Right lobe of liver (tissue), 4 donors: ENCODE measurements at regions not wholly inside any gene's neighbourhood (a gene's known extent, or its start where the extent isn't known, plus 50 kb on each side); places are given as distances from the start of the nearest gene placed in this dataset.

Experiments
- POLR2A ChIP-seq: fragments of 450-650 bp; IDR thresholded peaks from one replicate; pipeline ENCODE4 v1.6.1; 2017; ENCODE audit warnings: antibody characterized with exemption, mild to moderate bottlenecking
- TF ChIP-seq, protein P1 (sequence below), 4 donors: fragments of 200-600 bp in 3 of 4; fragments of 450-650 bp in 1 of 4; IDR thresholded peaks; one replicate each; pipeline versions ENCODE4 v1.5.1 to v1.8.0; 2016 to 2022; ENCODE audit warnings: antibody characterized with exemption in 4 of 4, mild to moderate bottlenecking in 2 of 4
- donor health status: DM: no; HTN: no; CAD: no.
- donor health status: DM: no; HTN: no; CAD: no.
- donor health status: DM: no; HTN: yes; CAD: no.

DNA sequence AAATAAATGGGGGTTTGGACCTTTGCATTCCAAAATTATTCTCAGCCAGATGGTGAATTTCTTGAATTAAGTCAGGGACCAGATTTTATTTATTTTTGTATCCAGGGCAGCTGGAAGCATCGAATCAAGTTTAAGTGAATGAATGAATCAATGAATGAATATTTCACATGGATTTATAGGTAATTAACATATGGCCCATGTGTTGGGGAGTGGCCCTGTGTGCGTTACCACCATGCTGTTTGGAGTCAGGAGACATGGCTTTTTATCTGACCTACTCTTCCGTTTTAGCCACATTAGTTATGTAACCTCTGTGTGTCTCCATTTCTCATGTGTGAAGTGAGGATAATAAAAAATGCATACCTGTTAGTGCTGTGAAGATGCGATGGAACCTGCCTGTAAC lies 213.5 kb downstream of the CDH26 start:
- TF ChIP-seq, protein P1, sequence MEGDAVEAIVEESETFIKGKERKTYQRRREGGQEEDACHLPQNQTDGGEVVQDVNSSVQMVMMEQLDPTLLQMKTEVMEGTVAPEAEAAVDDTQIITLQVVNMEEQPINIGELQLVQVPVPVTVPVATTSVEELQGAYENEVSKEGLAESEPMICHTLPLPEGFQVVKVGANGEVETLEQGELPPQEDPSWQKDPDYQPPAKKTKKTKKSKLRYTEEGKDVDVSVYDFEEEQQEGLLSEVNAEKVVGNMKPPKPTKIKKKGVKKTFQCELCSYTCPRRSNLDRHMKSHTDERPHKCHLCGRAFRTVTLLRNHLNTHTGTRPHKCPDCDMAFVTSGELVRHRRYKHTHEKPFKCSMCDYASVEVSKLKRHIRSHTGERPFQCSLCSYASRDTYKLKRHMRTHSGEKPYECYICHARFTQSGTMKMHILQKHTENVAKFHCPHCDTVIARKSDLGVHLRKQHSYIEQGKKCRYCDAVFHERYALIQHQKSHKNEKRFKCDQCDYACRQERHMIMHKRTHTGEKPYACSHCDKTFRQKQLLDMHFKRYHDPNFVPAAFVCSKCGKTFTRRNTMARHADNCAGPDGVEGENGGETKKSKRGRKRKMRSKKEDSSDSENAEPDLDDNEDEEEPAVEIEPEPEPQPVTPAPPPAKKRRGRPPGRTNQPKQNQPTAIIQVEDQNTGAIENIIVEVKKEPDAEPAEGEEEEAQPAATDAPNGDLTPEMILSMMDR (IDR thresholded peaks at IDR 0.05) = no peak
- no peak for TF ChIP-seq POLR2A
